ENCODE measurements at regions not wholly inside any gene's neighbourhood (a gene's known extent, or its start where the extent isn't known, plus 50 kb on each side); places are given as distances from the start of the nearest gene placed in this dataset.

- no peak overlapping the region for H3K27ac Mint-ChIP-seq
- peaks cover 7% of the 10 kb centered on the region; the same call in 2 of the 3 replicates for H3K9me3 Mint-ChIP-seq
- TF ChIP-seq ZNF114 (CRISPR knock-in tag; IDR thresholded peaks at IDR 0.05) = no peak
- no peak for TF ChIP-seq CREB1 (CRISPR knock-in tag; IDR thresholded peaks at IDR 0.05; ENCODE audit: low read depth)
- TF ChIP-seq ZNF462 (CRISPR knock-in tag; IDR thresholded peaks at IDR 0.05) = no peak
- no peak for TF ChIP-seq EZH2 (IDR thresholded peaks at IDR 0.05; ENCODE audit: low read depth, unreplicated experiment)
- TF ChIP-seq, protein P1, sequence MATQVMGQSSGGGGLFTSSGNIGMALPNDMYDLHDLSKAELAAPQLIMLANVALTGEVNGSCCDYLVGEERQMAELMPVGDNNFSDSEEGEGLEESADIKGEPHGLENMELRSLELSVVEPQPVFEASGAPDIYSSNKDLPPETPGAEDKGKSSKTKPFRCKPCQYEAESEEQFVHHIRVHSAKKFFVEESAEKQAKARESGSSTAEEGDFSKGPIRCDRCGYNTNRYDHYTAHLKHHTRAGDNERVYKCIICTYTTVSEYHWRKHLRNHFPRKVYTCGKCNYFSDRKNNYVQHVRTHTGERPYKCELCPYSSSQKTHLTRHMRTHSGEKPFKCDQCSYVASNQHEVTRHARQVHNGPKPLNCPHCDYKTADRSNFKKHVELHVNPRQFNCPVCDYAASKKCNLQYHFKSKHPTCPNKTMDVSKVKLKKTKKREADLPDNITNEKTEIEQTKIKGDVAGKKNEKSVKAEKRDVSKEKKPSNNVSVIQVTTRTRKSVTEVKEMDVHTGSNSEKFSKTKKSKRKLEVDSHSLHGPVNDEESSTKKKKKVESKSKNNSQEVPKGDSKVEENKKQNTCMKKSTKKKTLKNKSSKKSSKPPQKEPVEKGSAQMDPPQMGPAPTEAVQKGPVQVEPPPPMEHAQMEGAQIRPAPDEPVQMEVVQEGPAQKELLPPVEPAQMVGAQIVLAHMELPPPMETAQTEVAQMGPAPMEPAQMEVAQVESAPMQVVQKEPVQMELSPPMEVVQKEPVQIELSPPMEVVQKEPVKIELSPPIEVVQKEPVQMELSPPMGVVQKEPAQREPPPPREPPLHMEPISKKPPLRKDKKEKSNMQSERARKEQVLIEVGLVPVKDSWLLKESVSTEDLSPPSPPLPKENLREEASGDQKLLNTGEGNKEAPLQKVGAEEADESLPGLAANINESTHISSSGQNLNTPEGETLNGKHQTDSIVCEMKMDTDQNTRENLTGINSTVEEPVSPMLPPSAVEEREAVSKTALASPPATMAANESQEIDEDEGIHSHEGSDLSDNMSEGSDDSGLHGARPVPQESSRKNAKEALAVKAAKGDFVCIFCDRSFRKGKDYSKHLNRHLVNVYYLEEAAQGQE (IDR thresholded peaks at IDR 0.05; ENCODE audit: unreplicated experiment) = no peak
- no peak for TF ChIP-seq STAT1 (IDR thresholded peaks at IDR 0.05; ENCODE audit: unreplicated experiment)
- TF ChIP-seq POLR2AphosphoS5 (IDR thresholded peaks at IDR 0.05; ENCODE audit: low read depth) = no peak
- TF ChIP-seq EZH2phosphoT487 (IDR thresholded peaks at IDR 0.05; ENCODE audit: unreplicated experiment) = no peak
- TF ChIP-seq, protein P2, sequence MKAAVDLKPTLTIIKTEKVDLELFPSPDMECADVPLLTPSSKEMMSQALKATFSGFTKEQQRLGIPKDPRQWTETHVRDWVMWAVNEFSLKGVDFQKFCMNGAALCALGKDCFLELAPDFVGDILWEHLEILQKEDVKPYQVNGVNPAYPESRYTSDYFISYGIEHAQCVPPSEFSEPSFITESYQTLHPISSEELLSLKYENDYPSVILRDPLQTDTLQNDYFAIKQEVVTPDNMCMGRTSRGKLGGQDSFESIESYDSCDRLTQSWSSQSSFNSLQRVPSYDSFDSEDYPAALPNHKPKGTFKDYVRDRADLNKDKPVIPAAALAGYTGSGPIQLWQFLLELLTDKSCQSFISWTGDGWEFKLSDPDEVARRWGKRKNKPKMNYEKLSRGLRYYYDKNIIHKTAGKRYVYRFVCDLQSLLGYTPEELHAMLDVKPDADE (IDR thresholded peaks at IDR 0.05) = no peak
- no peak for TF ChIP-seq JUNB (IDR thresholded peaks at IDR 0.05; ENCODE audit: unreplicated experiment)
- no peak for TF ChIP-seq ZNF331 (CRISPR knock-in tag; IDR thresholded peaks at IDR 0.05; ENCODE audit: low read depth)
- TF ChIP-seq NANOG (IDR thresholded peaks at IDR 0.05; ENCODE audit: borderline replicate concordance) = no peak
- TF ChIP-seq, protein P3, sequence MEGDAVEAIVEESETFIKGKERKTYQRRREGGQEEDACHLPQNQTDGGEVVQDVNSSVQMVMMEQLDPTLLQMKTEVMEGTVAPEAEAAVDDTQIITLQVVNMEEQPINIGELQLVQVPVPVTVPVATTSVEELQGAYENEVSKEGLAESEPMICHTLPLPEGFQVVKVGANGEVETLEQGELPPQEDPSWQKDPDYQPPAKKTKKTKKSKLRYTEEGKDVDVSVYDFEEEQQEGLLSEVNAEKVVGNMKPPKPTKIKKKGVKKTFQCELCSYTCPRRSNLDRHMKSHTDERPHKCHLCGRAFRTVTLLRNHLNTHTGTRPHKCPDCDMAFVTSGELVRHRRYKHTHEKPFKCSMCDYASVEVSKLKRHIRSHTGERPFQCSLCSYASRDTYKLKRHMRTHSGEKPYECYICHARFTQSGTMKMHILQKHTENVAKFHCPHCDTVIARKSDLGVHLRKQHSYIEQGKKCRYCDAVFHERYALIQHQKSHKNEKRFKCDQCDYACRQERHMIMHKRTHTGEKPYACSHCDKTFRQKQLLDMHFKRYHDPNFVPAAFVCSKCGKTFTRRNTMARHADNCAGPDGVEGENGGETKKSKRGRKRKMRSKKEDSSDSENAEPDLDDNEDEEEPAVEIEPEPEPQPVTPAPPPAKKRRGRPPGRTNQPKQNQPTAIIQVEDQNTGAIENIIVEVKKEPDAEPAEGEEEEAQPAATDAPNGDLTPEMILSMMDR (conservative IDR thresholded peaks at IDR 0.05; ENCODE audit: low read depth in 2 of 2) = no peak
- peaks cover 40% of the 10 kb centered on the region for H3K27me3 ChIP-seq (ENCODE audit: insufficient read depth)
- H3K36me3 ChIP-seq (ENCODE audit: insufficient read depth) = no peaks in the 10 kb centered on the region
- 0 out of 2 replicates have a peak, but pooled peaks cover 3% of the 10 kb centered on the region for H3K4me1 ChIP-seq (ENCODE audit: insufficient read depth)
- peaks cover 10% of the 10 kb centered on the region for H3K4me1 Mint-ChIP-seq
- no peak overlapping the region for H3K4me2 ChIP-seq
- no peaks in the 10 kb centered on the region for H3K79me2 ChIP-seq (replicated peaks; ENCODE audit: insufficient read depth)
- ATAC-seq (no peak), DNase-seq (ENCODE audit: low spot score) (no peak)
- H3K27ac ChIP-seq (ENCODE audit: low read depth) = no peak overlapping the region
- no peaks in the 10 kb centered on the region for H4K20me1 ChIP-seq (replicated peaks; ENCODE audit: insufficient read depth)
- no peaks in the 10 kb centered on the region for H3F3A ChIP-seq (replicated peaks; ENCODE audit: low read depth)
- H3K27me3 Mint-ChIP-seq (ENCODE audit: insufficient read depth, low read depth, poor library complexity) = peaks cover 27% of the 10 kb centered on the region
- H3K9me2 ChIP-seq (ENCODE audit: insufficient read depth) = 0 out of 2 replicates have a peak, but pooled peaks cover 4% of the 10 kb centered on the region
- no peak overlapping the region for H2AFZ ChIP-seq
- no peaks in the 10 kb centered on the region for H3K36me3 Mint-ChIP-seq (ENCODE audit: low read depth)
- no peak overlapping the region for H3K4me3 Mint-ChIP-seq
- H3K4me3 ChIP-seq = no peak overlapping the region
These were observed 69.1 kb downstream of the TNFAIP2 start for GRCh38 chr14:103192246-103192840.

All from GM23338 (cell line).